8988T (cell line): ENCODE measurements at regions not wholly inside any gene's neighbourhood (a gene's known extent, or its start where the extent isn't known, plus 50 kb on each side); places are given as distances from the start of the nearest gene placed in this dataset.

ENCODE experiments used
- DNase-seq: peaks from one replicate; pipeline ENCODE4 v3.0.0; 2011

GRCh38 chr13:104314321-104314720 lies 1248.1 kb upstream of the SLC10A2 start:
- DNase-seq: no peak

GRCh38 chr13:104310861-104311260 lies 1244.6 kb upstream of the SLC10A2 start:
- DNase-seq: no peak

- no peak for DNase-seq
Observed at GRCh38 chr13:104309431-104309830, 1243.2 kb upstream of the SLC10A2 start.

DNA sequence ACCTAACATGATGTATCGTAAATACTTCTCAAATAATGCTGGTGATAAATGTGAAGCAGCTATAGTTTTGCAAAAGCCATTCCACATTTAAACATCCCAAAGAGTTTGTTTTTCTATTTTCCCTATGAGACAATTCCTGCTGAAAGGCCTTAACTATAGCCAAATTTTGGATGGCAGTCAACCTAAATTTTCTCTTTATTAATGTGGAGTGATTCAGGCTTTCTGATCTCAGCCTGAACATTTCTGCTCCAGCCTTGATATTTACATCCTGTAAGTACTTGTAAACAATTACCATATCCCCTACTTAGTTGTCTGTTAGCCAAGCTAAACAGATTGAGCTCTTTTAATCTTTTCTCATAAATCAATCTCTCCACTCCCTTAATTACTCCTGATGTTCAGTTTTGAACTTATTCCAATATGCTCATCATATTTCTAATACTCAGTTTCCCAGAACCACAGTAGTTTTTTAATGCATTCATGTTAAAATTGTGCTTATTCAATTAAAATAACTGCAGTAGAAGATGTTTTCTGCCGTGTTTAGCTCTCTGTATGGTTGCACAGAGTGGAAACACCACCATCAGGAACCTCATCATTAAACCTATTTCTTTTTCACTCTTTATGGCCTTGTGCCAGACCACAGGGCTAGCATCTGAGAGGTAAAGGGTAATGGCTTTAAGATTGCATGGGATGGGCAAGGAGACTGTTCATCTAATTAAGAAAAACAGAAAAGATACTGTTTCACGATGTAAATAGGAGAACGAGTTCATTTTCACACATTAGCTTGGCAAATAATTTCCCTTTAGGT lies 1235.2 kb upstream of the SLC10A2 start:
- no peak for DNase-seq

GRCh38 chr13:104297075-104297474 lies 1230.9 kb upstream of the SLC10A2 start:
- no peak for DNase-seq

DNA sequence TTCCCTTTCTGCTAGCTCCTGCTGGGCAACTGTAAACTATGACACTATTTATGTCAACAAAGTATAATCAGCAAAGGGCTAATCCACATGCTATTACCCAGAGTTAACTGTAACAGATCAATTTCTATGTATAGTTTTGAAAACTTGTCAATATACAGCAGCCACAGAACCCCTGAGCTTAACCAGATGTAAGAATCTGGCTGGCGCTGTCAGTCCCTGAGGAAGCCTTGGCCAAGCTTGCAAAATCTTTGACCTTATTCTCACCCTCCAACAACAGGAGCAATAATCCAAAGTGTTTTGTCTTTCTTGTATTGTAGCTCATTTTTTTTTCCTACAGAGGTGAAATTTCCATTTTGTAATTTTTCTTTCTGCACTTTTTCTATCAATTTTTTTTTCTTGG lies 1230.1 kb upstream of the SLC10A2 start:
- no peak for DNase-seq

- no peak for DNase-seq
Observed at GRCh38 chr13:104295537-104295936, 1229.3 kb upstream of the SLC10A2 start.

GRCh38 chr13:104289400-104289799 lies 1223.2 kb upstream of the SLC10A2 start:
- no peak for DNase-seq

DNA sequence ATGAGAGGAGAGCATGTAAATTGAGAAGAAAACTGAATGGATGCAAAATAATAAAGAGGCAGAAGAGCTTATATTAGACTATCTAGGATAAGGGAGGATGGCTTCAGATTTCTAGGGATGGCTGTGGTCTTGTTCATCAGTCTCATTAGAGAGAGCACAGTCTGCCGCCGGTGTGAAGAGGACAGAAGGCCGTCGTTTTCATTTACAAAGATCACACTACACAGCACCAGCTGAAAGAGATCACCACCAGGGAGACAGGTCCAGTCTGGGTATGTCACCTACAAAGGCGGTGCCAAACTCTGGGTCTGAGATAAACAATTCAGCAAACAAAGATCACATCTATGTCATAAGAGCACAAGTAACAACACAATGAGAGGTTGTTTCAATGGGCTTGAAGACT lies 1222.3 kb upstream of the SLC10A2 start:
- no peak for DNase-seq

DNA sequence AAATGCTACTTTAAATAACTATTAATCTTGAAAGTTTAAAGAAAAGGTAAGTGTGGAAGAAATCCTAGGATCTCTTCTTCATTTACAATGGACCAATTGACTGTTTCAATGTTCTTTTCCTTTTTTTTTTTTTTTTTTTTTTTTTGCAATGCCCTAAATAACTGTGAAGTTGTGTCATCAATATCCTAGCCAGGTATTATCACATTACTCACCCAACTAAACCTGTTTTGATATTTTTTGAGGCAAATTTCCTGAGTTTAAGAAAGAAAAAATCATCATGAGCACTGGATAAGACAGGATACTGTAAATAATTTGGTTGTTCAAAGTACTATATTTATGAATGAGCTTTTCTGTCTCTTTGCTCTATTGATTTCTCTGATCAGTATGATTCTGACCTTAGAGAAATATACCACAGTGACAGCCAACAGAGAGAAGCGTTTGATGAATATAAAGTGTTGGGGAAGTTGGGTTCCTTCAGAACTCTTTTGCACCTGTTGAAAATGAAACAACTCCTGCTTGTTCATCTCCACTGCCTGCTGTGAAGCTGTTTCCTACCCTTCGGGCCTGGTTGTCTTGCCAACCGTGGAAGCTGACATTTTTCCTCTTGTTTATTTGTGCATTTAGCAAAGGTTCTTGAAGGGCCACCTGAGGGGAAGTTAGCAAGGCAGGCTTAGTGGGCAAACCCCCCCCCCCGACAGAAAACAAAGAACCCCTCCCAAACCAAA lies 1220.5 kb upstream of the SLC10A2 start:
- no peak for DNase-seq

DNA sequence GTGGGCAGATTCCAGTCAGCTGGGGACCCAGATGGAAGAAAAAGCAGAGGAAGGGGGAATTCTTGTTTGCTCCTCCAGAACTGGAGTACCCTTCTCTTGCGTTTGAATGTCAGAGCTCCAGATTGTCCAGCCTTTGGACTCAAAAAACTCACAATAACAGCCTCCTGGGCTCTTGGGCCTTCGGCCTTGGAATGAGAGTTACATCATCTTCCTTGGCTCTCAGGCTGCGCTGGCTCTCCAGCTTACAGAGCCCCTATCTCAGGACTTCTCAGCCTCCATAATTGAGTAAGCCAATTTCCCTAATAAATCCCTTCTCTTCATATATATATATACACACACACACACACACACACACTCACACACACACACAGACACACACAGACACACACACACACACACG lies 1215.7 kb upstream of the SLC10A2 start:
- DNase-seq: no peak

- DNase-seq: no peak
Observed at GRCh38 chr13:104270731-104271130, 1204.5 kb upstream of the SLC10A2 start.

DNA sequence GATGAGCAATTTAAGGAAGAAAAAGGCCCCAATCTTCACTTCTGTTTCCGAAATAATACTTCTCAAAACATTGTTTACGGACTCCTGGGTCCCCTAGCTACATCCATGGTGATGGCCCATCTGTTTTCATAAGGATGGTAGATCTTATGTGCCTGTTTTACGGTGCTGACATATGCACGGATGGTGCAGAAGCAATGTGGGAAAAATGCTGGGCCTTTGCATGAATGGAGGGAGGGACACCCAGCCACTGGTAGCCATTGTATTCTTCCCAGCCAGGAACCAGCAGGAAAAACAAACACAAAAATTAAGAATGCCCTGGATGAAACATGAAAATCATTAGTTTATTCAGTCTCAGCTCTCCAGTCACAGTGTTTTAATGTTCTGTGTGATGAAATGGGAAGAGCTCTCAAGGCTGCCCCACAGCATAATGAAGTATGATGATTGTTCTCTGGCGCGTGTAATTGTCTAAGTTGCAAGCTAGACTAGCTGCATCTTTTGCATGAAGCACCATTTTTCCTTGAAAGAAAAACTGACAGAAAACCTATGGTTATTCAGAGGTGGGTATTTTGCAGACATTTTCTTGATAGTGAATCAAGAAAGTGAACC lies 1201.1 kb upstream of the SLC10A2 start:
- DNase-seq: no peak

- no peak for DNase-seq
Observed at GRCh38 chr13:104256701-104257100, 1190.5 kb upstream of the SLC10A2 start.

DNA sequence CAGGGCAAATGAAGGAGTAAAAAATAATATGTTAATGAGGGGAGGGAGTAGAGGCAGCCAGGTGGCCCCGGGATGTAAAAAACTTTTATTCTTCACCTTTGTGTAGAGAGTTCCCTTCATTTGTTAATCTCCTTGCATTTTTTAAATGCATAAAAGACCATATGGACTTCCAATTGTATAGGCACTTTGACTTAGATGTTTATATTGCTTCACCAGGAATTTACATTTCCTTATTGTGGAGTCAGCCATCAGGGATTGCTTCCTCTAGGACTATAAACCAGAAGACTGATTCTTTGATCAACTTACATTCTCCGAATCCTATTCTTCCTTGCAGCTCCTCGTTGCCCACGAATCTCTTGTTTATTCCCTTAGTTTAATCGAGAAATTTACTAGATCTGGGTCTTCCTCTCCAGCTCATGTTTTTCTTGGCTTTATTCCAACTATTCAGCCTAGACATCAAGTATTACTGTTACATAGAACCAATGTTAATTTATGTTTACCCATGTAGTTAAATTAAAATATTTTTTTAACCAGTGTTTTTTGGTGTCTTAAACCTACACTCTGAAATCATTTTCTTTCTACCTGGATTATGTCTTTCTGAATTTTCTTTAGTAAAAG lies 1187.0 kb upstream of the SLC10A2 start:
- DNase-seq: no peak

DNA sequence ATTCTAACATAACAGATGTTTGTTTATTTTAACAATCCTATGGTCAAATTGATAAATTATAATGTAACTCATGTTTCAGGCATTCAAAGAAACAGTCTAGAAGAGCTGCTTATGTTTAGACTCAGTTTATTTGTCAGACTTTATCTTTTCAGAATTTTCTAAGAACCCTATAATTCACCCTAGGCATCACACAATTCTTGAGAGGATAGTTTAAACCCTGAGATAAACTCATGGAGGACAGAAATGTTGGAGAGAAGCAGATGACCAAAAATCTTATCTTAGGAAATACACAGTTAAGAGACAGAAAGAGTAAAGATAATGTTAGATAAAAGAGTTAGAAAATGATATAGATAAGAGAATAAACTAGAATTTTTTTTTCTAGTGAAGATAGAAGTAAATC lies 1185.7 kb upstream of the SLC10A2 start:
- no peak for DNase-seq

- no peak for DNase-seq
Observed at GRCh38 chr13:104246955-104247354, 1180.7 kb upstream of the SLC10A2 start.

- no peak for DNase-seq
Observed at GRCh38 chr13:104206450-104207044, 1140.3 kb upstream of the SLC10A2 start.

- DNase-seq: no peak
Observed at GRCh38 chr13:104204177-104204576, 1138.0 kb upstream of the SLC10A2 start.

DNA sequence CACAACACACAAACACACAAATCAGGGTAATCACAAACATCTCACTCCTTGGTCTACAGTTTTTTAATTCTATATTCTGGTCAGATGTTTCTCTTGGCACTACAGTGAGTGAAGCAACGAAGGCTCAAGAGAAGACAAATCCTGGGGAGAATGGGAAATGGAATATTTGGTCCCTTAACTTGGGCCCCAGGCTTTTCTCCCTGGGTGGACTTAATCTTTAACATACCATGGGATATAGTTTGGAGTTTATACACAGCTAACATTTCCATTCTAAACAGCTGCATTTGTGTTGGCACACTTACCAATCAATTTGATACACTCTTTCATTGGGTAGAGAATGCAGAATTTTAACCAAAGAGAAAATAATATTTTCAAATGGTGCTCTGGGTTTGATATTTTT lies 1132.6 kb upstream of the SLC10A2 start:
- no peak for DNase-seq

GRCh38 chr13:104196611-104197010 lies 1130.4 kb upstream of the SLC10A2 start:
- DNase-seq: no peak

DNA sequence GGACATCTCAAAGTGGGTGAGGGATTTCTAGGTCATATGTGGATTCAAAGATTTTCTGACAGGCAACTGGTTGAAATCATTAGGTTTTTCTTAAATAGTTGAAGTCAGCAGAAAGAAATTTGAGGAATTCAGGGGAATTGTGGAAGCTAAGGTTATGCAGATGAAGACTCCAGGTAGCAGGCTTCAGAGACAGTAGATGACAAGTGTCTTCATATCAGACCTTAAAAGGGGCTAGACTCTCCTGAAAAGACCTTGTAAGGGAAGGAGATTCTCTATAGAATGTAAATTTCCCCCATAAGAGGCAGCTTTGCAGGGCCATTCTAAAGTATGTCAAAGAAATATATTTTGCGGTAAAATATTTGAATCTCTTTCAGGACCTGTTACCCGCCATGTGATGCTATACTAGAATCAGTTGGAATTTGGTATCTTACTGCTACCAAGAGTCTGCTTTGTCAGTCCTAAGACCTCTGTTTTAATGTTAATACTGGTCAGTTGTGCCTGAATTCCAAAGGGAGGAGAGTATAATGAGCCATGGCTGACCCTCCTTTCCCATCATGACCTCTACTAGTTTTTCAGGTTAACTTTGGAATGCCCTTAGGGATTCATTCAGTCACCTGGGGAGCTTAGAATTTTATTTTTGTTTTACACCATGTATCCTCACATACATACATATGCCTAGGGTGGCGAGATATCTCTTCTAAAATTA lies 1115.5 kb upstream of the SLC10A2 start:
- DNase-seq: no peak
